ENCODE measurements at regions not wholly inside any gene's neighbourhood (a gene's known extent, or its start where the extent isn't known, plus 50 kb on each side); places are given as distances from the start of the nearest gene placed in this dataset.

DNA sequence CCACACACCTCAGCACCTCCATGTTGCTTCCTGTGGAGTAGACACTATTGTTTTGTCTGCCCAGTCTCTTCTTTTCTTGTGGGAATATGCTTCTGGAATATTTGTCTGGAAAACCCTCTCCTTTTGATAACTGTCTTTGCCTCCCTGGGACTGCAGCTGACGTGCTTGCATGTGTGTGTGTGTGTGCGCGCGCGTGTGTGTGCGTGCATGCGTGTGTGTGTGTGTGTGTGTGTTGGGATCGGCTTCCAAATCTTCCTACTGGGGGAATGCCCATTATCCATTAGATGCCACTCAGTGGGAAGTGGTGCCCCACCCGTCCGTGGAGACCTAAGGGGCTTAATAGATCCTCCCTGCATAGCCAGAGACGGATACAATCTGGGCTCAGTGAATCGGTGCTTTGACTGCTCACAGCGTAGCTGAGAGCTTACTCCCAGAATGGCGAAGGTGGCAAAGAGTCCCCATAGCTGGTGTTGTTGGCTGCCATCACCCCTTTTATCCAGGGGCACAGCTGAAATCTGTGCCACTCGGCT lies 86.9 kb downstream of the RRM2 start:
- DNase-seq (ENCODE audit: low read depth, low spot score), result no peak
- TF ChIP-seq, protein P1, sequence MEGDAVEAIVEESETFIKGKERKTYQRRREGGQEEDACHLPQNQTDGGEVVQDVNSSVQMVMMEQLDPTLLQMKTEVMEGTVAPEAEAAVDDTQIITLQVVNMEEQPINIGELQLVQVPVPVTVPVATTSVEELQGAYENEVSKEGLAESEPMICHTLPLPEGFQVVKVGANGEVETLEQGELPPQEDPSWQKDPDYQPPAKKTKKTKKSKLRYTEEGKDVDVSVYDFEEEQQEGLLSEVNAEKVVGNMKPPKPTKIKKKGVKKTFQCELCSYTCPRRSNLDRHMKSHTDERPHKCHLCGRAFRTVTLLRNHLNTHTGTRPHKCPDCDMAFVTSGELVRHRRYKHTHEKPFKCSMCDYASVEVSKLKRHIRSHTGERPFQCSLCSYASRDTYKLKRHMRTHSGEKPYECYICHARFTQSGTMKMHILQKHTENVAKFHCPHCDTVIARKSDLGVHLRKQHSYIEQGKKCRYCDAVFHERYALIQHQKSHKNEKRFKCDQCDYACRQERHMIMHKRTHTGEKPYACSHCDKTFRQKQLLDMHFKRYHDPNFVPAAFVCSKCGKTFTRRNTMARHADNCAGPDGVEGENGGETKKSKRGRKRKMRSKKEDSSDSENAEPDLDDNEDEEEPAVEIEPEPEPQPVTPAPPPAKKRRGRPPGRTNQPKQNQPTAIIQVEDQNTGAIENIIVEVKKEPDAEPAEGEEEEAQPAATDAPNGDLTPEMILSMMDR (IDR thresholded peaks at IDR 0.05; ENCODE audit: low read depth, low read length), result no peak
- ChIA-PET POLR2A (no interaction called here), CTCF (interaction anchor here (0.7 kb wide), 1 partner anchor 376 kb away, joined by 5 read pairs; no protein-coding TSS in a partner anchor)
- no peaks in the 10 kb centered on the region for H3K9me3 ChIP-seq (ENCODE audit: control insufficient read depth, insufficient read depth, low read length)
- no peak overlapping the region for H3K4me3 ChIP-seq (ENCODE audit: low read depth, low read length)
- no peaks in the 10 kb centered on the region for H3K27me3 ChIP-seq (ENCODE audit: control insufficient read depth, insufficient read depth, low read length)
- no peak overlapping the region for H3K27ac ChIP-seq (ENCODE audit: low read depth, low read length)

DNA sequence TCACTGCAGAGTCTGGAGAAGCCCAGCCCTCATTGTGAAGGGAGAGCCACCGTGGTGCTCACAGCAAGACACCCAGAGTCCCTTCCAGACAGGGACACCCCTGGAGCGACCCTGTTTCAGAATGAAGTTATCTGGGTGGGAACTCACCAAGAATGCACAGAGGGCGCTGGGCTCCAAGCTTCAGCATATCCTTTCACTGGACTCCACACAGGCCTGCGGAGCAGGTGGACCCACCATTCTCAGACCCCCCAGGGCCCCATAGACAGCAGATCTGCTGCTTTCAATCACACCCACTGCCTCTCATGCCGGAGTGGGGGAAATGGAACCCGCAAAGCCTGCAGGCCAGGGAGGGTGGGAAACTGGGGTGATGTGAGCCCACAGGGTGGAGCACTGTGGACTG lies 87.8 kb downstream of the RRM2 start:
- Histone ChIP-seq H3K27ac (ENCODE audit: low read depth, low read length) (no peak overlapping the region), H3K4me3 (ENCODE audit: low read depth, low read length) (no peak overlapping the region), H3K27me3 (ENCODE audit: control insufficient read depth, insufficient read depth, low read length) (no peaks in the 10 kb centered on the region), H3K9me3 (ENCODE audit: control insufficient read depth, insufficient read depth, low read length) (no peaks in the 10 kb centered on the region)
- POLR2A ChIA-PET, result no interaction called here
- CTCF ChIA-PET, result no interaction called here
- DNase-seq (ENCODE audit: low read depth, low spot score), result no peak
- TF ChIP-seq, protein P1 (IDR thresholded peaks at IDR 0.05; ENCODE audit: low read depth, low read length), result no peak

DNA sequence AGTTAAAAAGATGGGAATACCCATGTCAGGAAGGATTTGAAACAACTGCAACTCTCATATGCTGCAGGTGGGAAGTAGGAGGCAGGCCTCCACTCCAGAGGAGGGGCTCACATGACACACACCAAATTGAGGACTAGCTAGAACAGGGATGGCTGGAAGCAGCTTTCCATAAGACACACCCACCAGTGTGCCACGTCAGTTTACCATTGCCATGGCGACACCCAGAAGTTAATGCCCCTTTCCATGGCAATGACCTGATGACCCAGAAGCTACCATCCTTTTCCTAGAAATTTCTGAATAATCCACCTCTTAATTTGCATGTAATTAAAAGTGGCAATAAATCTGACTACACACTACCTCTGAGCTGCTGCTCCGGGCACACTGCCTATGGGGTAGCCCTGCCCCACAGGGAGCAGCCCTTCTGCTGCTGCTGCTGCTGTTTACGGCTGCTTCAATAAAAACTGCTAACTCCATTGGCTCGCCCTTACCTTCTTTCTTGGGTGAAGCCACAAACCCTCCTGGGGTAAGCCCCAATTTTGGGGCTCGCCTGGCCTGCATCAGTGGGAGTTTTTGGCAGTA lies 89.4 kb downstream of the RRM2 start:
- Histone ChIP-seq H3K27ac (ENCODE audit: low read depth, low read length) (no peak overlapping the region), H3K4me3 (ENCODE audit: low read depth, low read length) (no peak overlapping the region), H3K9me3 (ENCODE audit: control insufficient read depth, insufficient read depth, low read length) (no peaks in the 10 kb centered on the region), H3K27me3 (ENCODE audit: control insufficient read depth, insufficient read depth, low read length) (no peaks in the 10 kb centered on the region)
- CTCF ChIA-PET, result no interaction called here
- no peak for DNase-seq (ENCODE audit: low read depth, low spot score)
- POLR2A ChIA-PET, result no interaction called here
- TF ChIP-seq, protein P1 (IDR thresholded peaks at IDR 0.05; ENCODE audit: low read depth, low read length), result no peak

DNA sequence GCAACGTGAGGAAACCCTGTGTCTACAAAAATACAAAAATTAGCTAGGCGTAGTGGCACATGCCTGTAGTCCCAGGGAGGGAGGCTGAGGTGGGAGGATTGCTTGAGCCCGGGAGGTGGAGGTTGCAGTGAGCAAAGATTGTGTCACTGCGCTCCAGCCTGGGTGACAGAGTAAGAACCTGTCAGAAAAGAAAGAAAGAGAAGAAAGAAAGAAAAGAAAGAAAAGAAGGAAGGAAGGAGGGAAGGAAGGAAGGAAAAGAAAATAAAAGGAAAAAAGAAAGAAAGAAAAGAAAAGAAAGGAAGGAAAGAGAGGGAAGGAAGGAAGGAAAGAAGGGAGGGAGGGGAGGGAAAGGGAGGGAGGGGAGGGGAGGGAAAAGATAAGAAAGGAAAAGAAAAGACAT lies 89.9 kb upstream of the HPCAL1 start:
- Histone ChIP-seq H3K9me3 (ENCODE audit: control insufficient read depth, insufficient read depth, low read length) (no peaks in the 10 kb centered on the region; the same call in 1 of the 2 replicates), H3K4me3 (ENCODE audit: low read depth, low read length) (no peak overlapping the region), H3K27ac (ENCODE audit: low read depth, low read length) (no peak overlapping the region), H3K27me3 (ENCODE audit: control insufficient read depth, insufficient read depth, low read length) (no peaks in the 10 kb centered on the region)
- CTCF ChIA-PET, result no interaction called here
- no peak for DNase-seq (ENCODE audit: low read depth, low spot score)
- POLR2A ChIA-PET, result no interaction called here
- TF ChIP-seq, protein P1 (IDR thresholded peaks at IDR 0.05; ENCODE audit: low read depth, low read length), result no peak

DNA sequence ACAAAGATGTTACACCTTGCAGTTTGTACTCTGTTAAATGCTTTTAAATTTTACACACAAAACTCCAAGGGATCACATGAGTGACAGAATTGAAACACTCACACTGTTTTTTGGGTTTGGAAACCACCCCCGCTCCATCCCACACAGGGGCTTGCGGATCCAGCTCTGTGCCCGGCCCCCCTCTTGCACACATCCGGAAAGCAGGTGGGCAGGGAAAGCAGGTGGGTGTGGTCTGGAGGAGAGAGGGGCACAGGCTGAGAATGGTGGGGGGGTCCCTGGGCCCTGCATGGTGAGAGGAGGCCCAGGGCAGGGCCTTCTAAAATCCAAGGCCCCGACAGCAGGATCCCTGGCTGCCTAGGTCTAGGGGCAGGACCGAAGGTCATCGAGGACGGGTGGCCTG lies 88.5 kb upstream of the HPCAL1 start:
- H3K4me3 ChIP-seq (ENCODE audit: low read depth, low read length), result no peak overlapping the region
- H3K9me3 ChIP-seq (ENCODE audit: control insufficient read depth, insufficient read depth, low read length), result no peaks in the 10 kb centered on the region; the same call in 1 of the 2 replicates
- POLR2A ChIA-PET, result no interaction called here
- no peaks in the 10 kb centered on the region for H3K27me3 ChIP-seq (ENCODE audit: control insufficient read depth, insufficient read depth, low read length)
- no peak overlapping the region for H3K27ac ChIP-seq (ENCODE audit: low read depth, low read length)
- no peak for DNase-seq (ENCODE audit: low read depth, low spot score)
- TF ChIP-seq, protein P1 (IDR thresholded peaks at IDR 0.05; ENCODE audit: low read depth, low read length), result no peak
- CTCF ChIA-PET, result no interaction called here
